HFFc6 (cell line): ENCODE measurements at regions not wholly inside any gene's neighbourhood (a gene's known extent, or its start where the extent isn't known, plus 50 kb on each side); places are given as distances from the start of the nearest gene placed in this dataset.
"Not testable (repeated sequence)": the region's sequence is repeated elsewhere in the genome, so short reads cannot be mapped to it uniquely, and the experiment has no call there.

Source experiments
- DNase-seq: peaks from one replicate; pipeline ENCODE4 v3.0.0-alpha.2; 2018
- H3K27ac Mint-ChIP-seq: 2 replicates; pipeline ENCODE4 v1.8.0; 2020; ENCODE audit warnings: mild to moderate bottlenecking, mixed read lengths
- H3K27me3 Mint-ChIP-seq: 2 replicates; pipeline ENCODE4 v1.8.0; 2021; ENCODE audit warnings: mild to moderate bottlenecking, moderate library complexity, mixed read lengths; ENCODE audit not compliant: insufficient read depth
- H3K36me3 Mint-ChIP-seq: 2 replicates; pipeline ENCODE4 v1.8.0; 2021; ENCODE audit warnings: low read depth, mixed read lengths
- H3K4me1 Mint-ChIP-seq: 2 replicates; pipeline ENCODE4 v1.8.0; 2020; ENCODE audit warnings: low read depth, mixed read lengths
- H3K4me3 Mint-ChIP-seq: 2 replicates; pipeline ENCODE4 v1.8.0; 2020; ENCODE audit warnings: mild to moderate bottlenecking, moderate library complexity, mixed read lengths
- H3K9me3 Mint-ChIP-seq: 2 replicates; pipeline ENCODE4 v1.8.0; 2020; ENCODE audit warnings: mild to moderate bottlenecking, mixed read lengths
- CTCF ChIP-seq: fragments of 200-600 bp; sonication (generic); IDR thresholded peaks from 2 replicates; pipeline ENCODE4 v1.5.0; 2021; ENCODE audit warnings: antibody characterized with exemption, mild to moderate bottlenecking

- DNase-seq: no peak
- Mint-ChIP-seq H3K4me3 (no peak overlapping the region), H3K9me3 (peaks cover 53% of the 10 kb centered on the region), H3K4me1 (no peaks in the 10 kb centered on the region), H3K36me3 (no peaks in the 10 kb centered on the region; the same call in 1 of the 2 replicates), H3K27ac (no peak overlapping the region), H3K27me3 (no peaks in the 10 kb centered on the region)
- no peak for TF ChIP-seq CTCF
Observed at GRCh38 chr11:134967746-134968145, 555.7 kb upstream of the B3GAT1 start.

DNA sequence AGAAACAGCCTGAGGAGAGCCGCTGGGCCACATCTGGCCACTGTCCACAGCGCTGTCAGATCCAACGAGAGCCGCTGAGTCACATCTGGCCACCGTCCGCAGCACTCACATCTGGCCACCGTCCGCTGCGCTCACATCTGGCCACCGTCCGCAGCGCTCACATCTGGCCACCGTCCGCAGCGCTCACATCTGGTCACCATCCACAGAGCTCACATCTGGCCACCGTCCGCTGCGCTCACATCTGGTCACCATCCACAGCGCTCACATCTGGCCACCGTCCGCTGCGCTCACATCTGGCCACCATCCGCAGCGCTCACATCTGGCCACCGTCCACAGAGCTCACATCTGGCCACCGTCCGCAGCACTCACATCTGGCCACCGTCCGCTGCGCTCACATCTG lies 549.3 kb upstream of the B3GAT1 start:
- H3K27me3 Mint-ChIP-seq, H3K36me3 Mint-ChIP-seq, H3K4me3 Mint-ChIP-seq, DNase-seq, H3K27ac Mint-ChIP-seq, H3K4me1 Mint-ChIP-seq: not testable (repeated sequence)
- peaks cover 62% of the 10 kb centered on the region for H3K9me3 Mint-ChIP-seq

DNA sequence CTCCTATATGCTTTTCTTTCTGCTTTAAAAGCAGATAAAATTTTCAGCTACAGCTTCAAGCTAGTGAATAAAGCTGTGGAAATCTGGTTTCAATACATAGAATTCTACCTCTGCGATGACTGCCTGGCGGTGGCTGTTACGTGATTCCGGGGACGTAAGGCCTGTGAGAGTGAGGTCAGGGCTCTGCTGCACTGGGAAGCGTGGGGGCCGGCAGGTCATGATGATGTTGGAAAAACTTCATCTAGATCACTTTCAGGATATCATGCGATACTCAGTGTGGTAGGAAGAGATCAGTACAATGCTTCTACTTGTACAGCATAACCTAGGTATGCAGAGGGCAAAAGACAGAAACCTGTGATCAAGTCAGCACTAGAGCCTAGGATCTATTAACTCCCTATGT lies 546.8 kb upstream of the B3GAT1 start:
- no peaks in the 10 kb centered on the region for H3K27me3 Mint-ChIP-seq
- H3K9me3 Mint-ChIP-seq: peaks cover 63% of the 10 kb centered on the region
- no peaks in the 10 kb centered on the region for H3K4me1 Mint-ChIP-seq
- no peak for DNase-seq
- no peak overlapping the region for H3K4me3 Mint-ChIP-seq
- TF ChIP-seq CTCF: no peak
- peaks cover 6% of the 10 kb centered on the region for H3K36me3 Mint-ChIP-seq
- no peak overlapping the region for H3K27ac Mint-ChIP-seq

GRCh38 chr11:134958336-134958640 lies 546.2 kb upstream of the B3GAT1 start:
- no peak for TF ChIP-seq CTCF
- DNase-seq: no peak
- Mint-ChIP-seq H3K27ac (no peak overlapping the region), H3K4me1 (no peaks in the 10 kb centered on the region), H3K4me3 (no peak overlapping the region), H3K36me3 (peaks cover 6% of the 10 kb centered on the region), H3K27me3 (no peaks in the 10 kb centered on the region), H3K9me3 (peaks cover 65% of the 10 kb centered on the region)

GRCh38 chr11:134957540-134958335 lies 545.7 kb upstream of the B3GAT1 start:
- H3K36me3 Mint-ChIP-seq: peaks cover 6% of the 10 kb centered on the region
- H3K4me3 Mint-ChIP-seq: no peak overlapping the region
- H3K4me1 Mint-ChIP-seq: no peaks in the 10 kb centered on the region
- TF ChIP-seq CTCF: no peak
- no peaks in the 10 kb centered on the region for H3K27me3 Mint-ChIP-seq
- H3K9me3 Mint-ChIP-seq: peaks cover 68% of the 10 kb centered on the region
- no peak overlapping the region for H3K27ac Mint-ChIP-seq
- no peak for DNase-seq

GRCh38 chr11:134956450-134957210 lies 544.6 kb upstream of the B3GAT1 start:
- peaks cover 6% of the 10 kb centered on the region for H3K36me3 Mint-ChIP-seq
- no peaks in the 10 kb centered on the region for H3K4me1 Mint-ChIP-seq
- no peak overlapping the region for H3K27ac Mint-ChIP-seq
- H3K4me3 Mint-ChIP-seq: no peak overlapping the region
- peaks cover 62% of the 10 kb centered on the region for H3K9me3 Mint-ChIP-seq
- no peaks in the 10 kb centered on the region for H3K27me3 Mint-ChIP-seq
- TF ChIP-seq CTCF: no peak
- no peak for DNase-seq

- H3K27ac Mint-ChIP-seq, H3K27me3 Mint-ChIP-seq, H3K4me3 Mint-ChIP-seq, H3K4me1 Mint-ChIP-seq, H3K36me3 Mint-ChIP-seq, DNase-seq: not testable (repeated sequence)
- H3K9me3 Mint-ChIP-seq: peaks cover 56% of the 10 kb centered on the region
Observed at GRCh38 chr11:134955970-134956369, 543.9 kb upstream of the B3GAT1 start.
